ENCODE measurements at regions not wholly inside any gene's neighbourhood (a gene's known extent, or its start where the extent isn't known, plus 50 kb on each side); places are given as distances from the start of the nearest gene placed in this dataset.
"Not testable (repeated sequence)": the region's sequence is repeated elsewhere in the genome, so short reads cannot be mapped to it uniquely, and the experiment has no call there.

GRCh38 chr5:71771191-71771590 is 52.1 kb downstream of the CARTPT start:
- no peak for DNase-seq

- DNase-seq: no peak
Observed at GRCh38 chr5:71778678-71779276, 59.7 kb downstream of the CARTPT start.

GRCh38 chr5:71780597-71780996 is 61.5 kb downstream of the CARTPT start:
- DNase-seq: no peak

GRCh38 chr5:71782393-71782770 is 63.3 kb downstream of the CARTPT start:
- DNase-seq: no peak

- DNase-seq: peak; percentile 66
Observed at GRCh38 chr5:71782771-71783770, 64.0 kb downstream of the CARTPT start.

- no peak for DNase-seq
Observed at GRCh38 chr5:71783891-71784290, 64.8 kb downstream of the CARTPT start.

GRCh38 chr5:71786337-71787055 is 67.4 kb downstream of the CARTPT start:
- no peak for DNase-seq

GRCh38 chr5:71788794-71789193 is 69.7 kb downstream of the CARTPT start:
- DNase-seq: no peak

- no peak for DNase-seq
Observed at GRCh38 chr5:71789746-71790145, 70.7 kb downstream of the CARTPT start.

- DNase-seq: no peak
Observed at GRCh38 chr5:71790433-71790832, 71.4 kb downstream of the CARTPT start.

- DNase-seq: not testable (repeated sequence)
Observed at GRCh38 chr5:71792041-71792440, 73.0 kb downstream of the CARTPT start.

- DNase-seq: no peak
Observed at GRCh38 chr5:71794061-71794695, 75.1 kb downstream of the CARTPT start.

GRCh38 chr5:71802673-71803072 is 83.6 kb downstream of the CARTPT start:
- no peak for DNase-seq

GRCh38 chr5:71806711-71807110 is 87.6 kb downstream of the CARTPT start:
- no peak for DNase-seq

- DNase-seq: no peak
Observed at GRCh38 chr5:71807909-71808308, 88.8 kb downstream of the CARTPT start.

- no peak for DNase-seq
Observed at GRCh38 chr5:71809446-71809845, 90.4 kb downstream of the CARTPT start.

- DNase-seq: no peak
Observed at GRCh38 chr5:71810023-71810422, 90.9 kb downstream of the CARTPT start.

GRCh38 chr5:71810471-71811195 is 91.6 kb downstream of the CARTPT start:
- no peak for DNase-seq

GRCh38 chr5:71811779-71812178 is 92.7 kb downstream of the CARTPT start:
- DNase-seq: no peak

- no peak for DNase-seq
Observed at GRCh38 chr5:71816307-71816706, 97.2 kb downstream of the CARTPT start.

- DNase-seq: no peak
Observed at GRCh38 chr5:71817891-71818290, 98.8 kb downstream of the CARTPT start.

- DNase-seq: no peak
Observed at GRCh38 chr5:71821029-71821428, 102.0 kb downstream of the CARTPT start.

Data from occipital lobe (tissue), 1 donor.